Liver (tissue), 8 donors: ENCODE measurements at regions not wholly inside any gene's neighbourhood (a gene's known extent, or its start where the extent isn't known, plus 50 kb on each side); places are given as distances from the start of the nearest gene placed in this dataset.

Experiments
- DNase-seq: peaks from one replicate; pipeline ENCODE4 v3.0.0-alpha.2; 2017; ENCODE audit warnings: low spot score
- H3K27ac ChIP-seq, 2 donors: one replicate each; pipeline ENCODE4 v1.7.0; 2013; ENCODE audit warnings: inconsistent platforms in 2 of 2, low read length in 2 of 2, control low read depth in 1 of 2, low read depth in 1 of 2, mild to moderate bottlenecking in 1 of 2
- H3K27me3 ChIP-seq, 4 donors: one replicate each; pipeline versions ENCODE4 v1.6.1 to v1.7.0; 2013; ENCODE audit warnings: low read length in 3 of 4, inconsistent platforms in 1 of 4, mild to moderate bottlenecking in 1 of 4, moderate library complexity in 1 of 4; ENCODE audit not compliant: control insufficient read depth in 4 of 4, insufficient read depth in 4 of 4
- H3K36me3 ChIP-seq, 4 donors: one replicate each; pipeline versions ENCODE4 v1.6.1 to v1.7.0; 2013; ENCODE audit warnings: low read length in 3 of 4, mild to moderate bottlenecking in 3 of 4, low read depth in 1 of 4, moderate library complexity in 1 of 4; ENCODE audit not compliant: control insufficient read depth in 4 of 4, insufficient read depth in 3 of 4
- H3K4me1 ChIP-seq, 4 donors: one replicate each; pipeline versions ENCODE4 v1.6.1 to v1.7.0; 2013; ENCODE audit warnings: low read length in 3 of 4, mild to moderate bottlenecking in 3 of 4, moderate library complexity in 1 of 4; ENCODE audit not compliant: control insufficient read depth in 4 of 4, insufficient read depth in 4 of 4
- H3K4me3 ChIP-seq, 3 donors: one replicate each; pipeline versions ENCODE4 v1.6.1 to v1.7.0; 2013; ENCODE audit warnings: low read length in 3 of 3, control low read depth in 1 of 3, low read depth in 1 of 3, mild to moderate bottlenecking in 1 of 3
- H3K9ac ChIP-seq, 2 donors: one replicate each; pipeline ENCODE4 v1.7.0; 2013; ENCODE audit warnings: low read length in 2 of 2, mild to moderate bottlenecking in 2 of 2, moderate library complexity in 2 of 2, control low read depth in 1 of 2, low read depth in 1 of 2
- H3K9me3 ChIP-seq, 4 donors: one replicate each; pipeline versions ENCODE4 v1.6.1 to v1.7.0; 2013; ENCODE audit warnings: low read length in 3 of 4; ENCODE audit not compliant: control insufficient read depth in 4 of 4
- ATF3 ChIP-seq: IDR thresholded peaks from 2 replicates; pipeline ENCODE4 v1.6.1; 2016; ENCODE audit warnings: antibody characterized with exemption
- CTCF ChIP-seq: fragments of 150-350 bp; IDR thresholded peaks from 2 replicates; pipeline ENCODE4 v1.5.1; 2017; ENCODE audit warnings: improper control_type of control experiment, low read depth, low read length; ENCODE audit not compliant: missing input control
- FOXA2 ChIP-seq: IDR thresholded peaks from 2 replicates; pipeline ENCODE4 v1.6.1; 2016; ENCODE audit warnings: antibody characterized with exemption
- GABPA ChIP-seq, 2 donors: IDR thresholded peaks in 1 of 2; conservative IDR thresholded peaks in 1 of 2; 2 replicates each; pipeline ENCODE4 v1.6.1; 2016; ENCODE audit warnings: antibody characterized with exemption in 2 of 2, mild to moderate bottlenecking in 1 of 2, moderate library complexity in 1 of 2
- HNF4A ChIP-seq, 2 donors: conservative IDR thresholded peaks; 2 replicates each; pipeline ENCODE4 v1.6.1; 2016; ENCODE audit warnings: antibody characterized with exemption in 2 of 2, mild to moderate bottlenecking in 2 of 2
- HNF4G ChIP-seq: IDR thresholded peaks from 2 replicates; pipeline ENCODE4 v1.6.1; 2016; ENCODE audit warnings: antibody characterized with exemption
- MAX ChIP-seq: IDR thresholded peaks from 2 replicates; pipeline ENCODE4 v1.6.1; 2016; ENCODE audit warnings: antibody characterized with exemption
- RAD21 ChIP-seq, 2 donors: IDR thresholded peaks; 2 replicates each; pipeline ENCODE4 v1.6.1; 2016; ENCODE audit warnings: antibody characterized with exemption in 2 of 2, mild to moderate bottlenecking in 2 of 2
- REST ChIP-seq: IDR thresholded peaks from 2 replicates; pipeline ENCODE4 v1.6.1; 2016; ENCODE audit warnings: antibody characterized with exemption, mild to moderate bottlenecking
- SP1 ChIP-seq: IDR thresholded peaks from 2 replicates; pipeline ENCODE4 v1.6.1; 2018; ENCODE audit warnings: antibody characterized with exemption, mild to moderate bottlenecking
- TAF1 ChIP-seq: conservative IDR thresholded peaks from 2 replicates; pipeline ENCODE4 v1.6.1; 2016; ENCODE audit warnings: antibody characterized with exemption, mild to moderate bottlenecking
- YY1 ChIP-seq: IDR thresholded peaks from 2 replicates; pipeline ENCODE4 v1.6.1; 2016; ENCODE audit warnings: antibody characterized with exemption, mild to moderate bottlenecking
- ZBTB33 ChIP-seq: IDR thresholded peaks from 2 replicates; pipeline ENCODE4 v1.6.1; 2016; ENCODE audit warnings: antibody characterized with exemption
- WGBS: extraction: QIAGEN DNeasy Blood & Tissue Kit; methylation state at CpG from one replicate; pipeline ENCODE4 v1.1.7; 2013; 5-methylcytosine and 5-hydroxymethylcytosine counted together
- donor health status: healthy.
- donor health status: healthy.
- donor health status: healthy.
- donor health status: healthy.
- donor health status: healthy.

GRCh38 chr10:125289461-125289860 lies 129.1 kb upstream of the CTBP2 start:
- no peak overlapping the region for H3K4me3 ChIP-seq
- no peak overlapping the region for H3K27ac ChIP-seq
- DNase-seq: no peak
- H3K4me1 ChIP-seq: no peaks in the 10 kb centered on the region
- H3K9me3 ChIP-seq: peaks cover 0 to 7% (median 3%) of the 10 kb centered on the region in 4 donors
- no peaks in the 10 kb centered on the region for H3K36me3 ChIP-seq
- no peak overlapping the region for H3K9ac ChIP-seq
- WGBS: 56% methylated on average over 1 of the region's 1 CpG
- peaks cover 0 to 8% (median 0%) of the 10 kb centered on the region in 4 donors for H3K27me3 ChIP-seq
- TF ChIP-seq SP1 (no peak), RAD21 (IDR thresholded peaks at IDR 0.05) (no peak), HNF4A (conservative IDR thresholded peaks at IDR 0.05) (no peak), REST (no peak), YY1 (no peak), MAX (no peak), GABPA (IDR thresholded peaks at IDR 0.05 in 1 of 2, conservative IDR thresholded peaks at IDR 0.05 in 1 of 2) (no peak), HNF4G (no peak), ATF3 (no peak)

GRCh38 chr10:125284875-125285597 lies 124.7 kb upstream of the CTBP2 start:
- Histone ChIP-seq H3K4me1 (no peaks in the 10 kb centered on the region), H3K36me3 (no peaks in the 10 kb centered on the region), H3K27ac (no peak overlapping the region), H3K9me3 (peaks cover 0 to 7% (median 3%) of the 10 kb centered on the region in 4 donors), H3K9ac (no peak overlapping the region), H3K4me3 (no peak overlapping the region), H3K27me3 (peaks cover 0 to 9% (median 0%) of the 10 kb centered on the region in 4 donors)
- no peak for DNase-seq
- TF ChIP-seq REST: no peak
- TF ChIP-seq GABPA (IDR thresholded peaks at IDR 0.05 in 1 of 2, conservative IDR thresholded peaks at IDR 0.05 in 1 of 2): no peak
- no peak for TF ChIP-seq ZBTB33
- no peak for TF ChIP-seq RAD21 (IDR thresholded peaks at IDR 0.05)
- no peak for TF ChIP-seq HNF4A (conservative IDR thresholded peaks at IDR 0.05)
- TF ChIP-seq HNF4G: no peak
- no peak for TF ChIP-seq FOXA2
- no peak for TF ChIP-seq YY1
- no peak for TF ChIP-seq TAF1
- no peak for TF ChIP-seq ATF3
- no peak for TF ChIP-seq MAX
- TF ChIP-seq CTCF: no peak
- 78% methylated on average over 6 of the region's 6 CpGs for WGBS
